HepG2 (cell line): ENCODE measurements at regions not wholly inside any gene's neighbourhood (a gene's known extent, or its start where the extent isn't known, plus 50 kb on each side); places are given as distances from the start of the nearest gene placed in this dataset.

Experiments used
- CSRNP1 ChIP-seq: sonication (generic); formaldehyde crosslinking; IDR thresholded peaks from 2 replicates; pipeline ENCODE4 v1.8.1; 2023; ENCODE audit warnings: mild to moderate bottlenecking, missing genetic modification reagents
- PHF20 ChIP-seq: sonication (generic); formaldehyde crosslinking; IDR thresholded peaks from 2 replicates; pipeline ENCODE4 v1.5.0; 2020; ENCODE audit warnings: mild to moderate bottlenecking, missing genetic modification reagents
- POLR2AphosphoS2 ChIP-seq: IDR thresholded peaks from 2 replicates; pipeline ENCODE4 v1.6.1; 2011; ENCODE audit warnings: low read depth, low read length, improper control_type of control experiment
- SMAD1 ChIP-seq: sonication (generic); formaldehyde crosslinking; IDR thresholded peaks from 2 replicates; pipeline ENCODE4 v1.4.0; 2020; ENCODE audit warnings: missing genetic modification reagents, low read depth, mild to moderate bottlenecking, borderline replicate concordance
- ZMYM3 ChIP-seq: sonication (generic); formaldehyde crosslinking; IDR thresholded peaks from 2 replicates; pipeline ENCODE4 v1.5.1; 2020; ENCODE audit warnings: mild to moderate bottlenecking, missing genetic modification reagents
- TF ChIP-seq, protein P1 (sequence below): sonication (generic); formaldehyde crosslinking; IDR thresholded peaks from 2 replicates; pipeline ENCODE4 v1.4.0; 2020; ENCODE audit warnings: mild to moderate bottlenecking, missing genetic modification reagents

- TF ChIP-seq SMAD1 (CRISPR knock-in tag) (no peak), ZMYM3 (CRISPR knock-in tag) (no peak), CSRNP1 (CRISPR knock-in tag) (no peak), PHF20 (CRISPR knock-in tag) (no peak), POLR2AphosphoS2 (no peak)
- TF ChIP-seq, protein P1, sequence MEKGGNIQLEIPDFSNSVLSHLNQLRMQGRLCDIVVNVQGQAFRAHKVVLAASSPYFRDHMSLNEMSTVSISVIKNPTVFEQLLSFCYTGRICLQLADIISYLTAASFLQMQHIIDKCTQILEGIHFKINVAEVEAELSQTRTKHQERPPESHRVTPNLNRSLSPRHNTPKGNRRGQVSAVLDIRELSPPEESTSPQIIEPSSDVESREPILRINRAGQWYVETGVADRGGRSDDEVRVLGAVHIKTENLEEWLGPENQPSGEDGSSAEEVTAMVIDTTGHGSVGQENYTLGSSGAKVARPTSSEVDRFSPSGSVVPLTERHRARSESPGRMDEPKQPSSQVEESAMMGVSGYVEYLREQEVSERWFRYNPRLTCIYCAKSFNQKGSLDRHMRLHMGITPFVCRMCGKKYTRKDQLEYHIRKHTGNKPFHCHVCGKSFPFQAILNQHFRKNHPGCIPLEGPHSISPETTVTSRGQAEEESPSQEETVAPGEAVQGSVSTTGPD (CRISPR knock-in tag): no peak
Measured at GRCh38 chr10:33783557-33783956, 449.1 kb upstream of the NRP1 start.
